ENCODE measurements at regions not wholly inside any gene's neighbourhood (a gene's known extent, or its start where the extent isn't known, plus 50 kb on each side); places are given as distances from the start of the nearest gene placed in this dataset.

- H2AFZ ChIP-seq (ENCODE audit: low read length) = no peak overlapping the region
- no peak overlapping the region for H3K4me3 ChIP-seq (ENCODE audit: low read length)
- no peak overlapping the region for H3K27ac ChIP-seq (ENCODE audit: low read length)
- no peak for DNase-seq
- H3K9me3 ChIP-seq (ENCODE audit: low read length) = no peaks in the 10 kb centered on the region
- no peaks in the 10 kb centered on the region for H3K4me1 ChIP-seq (ENCODE audit: low read length)
- no peaks in the 10 kb centered on the region for H4K20me1 ChIP-seq (ENCODE audit: insufficient read depth, low read depth, low read length)
- H3K4me2 ChIP-seq (ENCODE audit: low read depth, low read length, poor library complexity, severe bottlenecking) = no peak overlapping the region
- 0 out of 2 replicates have a peak, but pooled peaks cover 5% of the 10 kb centered on the region for H3K9me2 ChIP-seq (replicated peaks; ENCODE audit: insufficient read depth, low read length)
- H3K27me3 ChIP-seq (ENCODE audit: low read length) = no peaks in the 10 kb centered on the region
- no peak overlapping the region for H3K9ac ChIP-seq (ENCODE audit: low read length)
- no peaks in the 10 kb centered on the region for H3K36me3 ChIP-seq (ENCODE audit: insufficient read depth, low read length)
- H3K79me2 ChIP-seq (ENCODE audit: low read length) = no peaks in the 10 kb centered on the region
Measured at GRCh38 chr2:78427170-78427569, 598.3 kb upstream of the REG3G start.

- H3K27ac ChIP-seq (ENCODE audit: low read length) = no peak overlapping the region
- 0 out of 2 replicates have a peak, but pooled peaks cover 4% of the 10 kb centered on the region for H3K9me2 ChIP-seq (replicated peaks; ENCODE audit: insufficient read depth, low read length)
- H3K36me3 ChIP-seq (ENCODE audit: insufficient read depth, low read length) = no peaks in the 10 kb centered on the region
- H3K4me3 ChIP-seq (ENCODE audit: low read length) = no peak overlapping the region
- no peaks in the 10 kb centered on the region for H3K27me3 ChIP-seq (ENCODE audit: low read length)
- H4K20me1 ChIP-seq (ENCODE audit: insufficient read depth, low read depth, low read length) = no peaks in the 10 kb centered on the region
- H3K4me1 ChIP-seq (ENCODE audit: low read length) = no peaks in the 10 kb centered on the region
- H2AFZ ChIP-seq (ENCODE audit: low read length) = no peak overlapping the region
- H3K4me2 ChIP-seq (ENCODE audit: low read depth, low read length, poor library complexity, severe bottlenecking) = no peak overlapping the region
- DNase-seq = peak; percentile 42
- H3K9ac ChIP-seq (ENCODE audit: low read length) = no peak overlapping the region
- no peaks in the 10 kb centered on the region for H3K79me2 ChIP-seq (ENCODE audit: low read length)
- H3K9me3 ChIP-seq (ENCODE audit: low read length) = no peaks in the 10 kb centered on the region
Measured at GRCh38 chr2:78431241-78431640, 594.3 kb upstream of the REG3G start.

- Histone ChIP-seq H3K4me3 (ENCODE audit: low read length) (no peak overlapping the region), H3K4me1 (ENCODE audit: low read length) (no peaks in the 10 kb centered on the region), H3K4me2 (ENCODE audit: low read depth, low read length, poor library complexity, severe bottlenecking) (no peak overlapping the region), H3K27me3 (ENCODE audit: low read length) (no peaks in the 10 kb centered on the region), H3K9me2 (replicated peaks; ENCODE audit: insufficient read depth, low read length) (no peaks in the 10 kb centered on the region), H3K79me2 (ENCODE audit: low read length) (no peaks in the 10 kb centered on the region), H3K27ac (ENCODE audit: low read length) (no peak overlapping the region), H3K36me3 (ENCODE audit: insufficient read depth, low read length) (no peaks in the 10 kb centered on the region), H3K9ac (ENCODE audit: low read length) (no peak overlapping the region), H3K9me3 (ENCODE audit: low read length) (no peaks in the 10 kb centered on the region), H2AFZ (ENCODE audit: low read length) (no peak overlapping the region), H4K20me1 (ENCODE audit: insufficient read depth, low read depth, low read length) (no peaks in the 10 kb centered on the region)
- DNase-seq = no peak
Measured at GRCh38 chr2:78439122-78439521, 586.4 kb upstream of the REG3G start.

- Histone ChIP-seq H3K4me2 (ENCODE audit: low read depth, low read length, poor library complexity, severe bottlenecking) (no peak overlapping the region), H2AFZ (ENCODE audit: low read length) (no peak overlapping the region), H3K9ac (ENCODE audit: low read length) (no peak overlapping the region), H3K36me3 (ENCODE audit: insufficient read depth, low read length) (no peaks in the 10 kb centered on the region), H3K4me3 (ENCODE audit: low read length) (no peak overlapping the region), H3K4me1 (ENCODE audit: low read length) (no peaks in the 10 kb centered on the region), H3K9me2 (replicated peaks; ENCODE audit: insufficient read depth, low read length) (no peaks in the 10 kb centered on the region; the same call in 1 of the 2 replicates), H3K27ac (ENCODE audit: low read length) (no peak overlapping the region), H3K9me3 (ENCODE audit: low read length) (no peaks in the 10 kb centered on the region), H3K27me3 (ENCODE audit: low read length) (no peaks in the 10 kb centered on the region; the same call in 1 of the 2 replicates), H4K20me1 (ENCODE audit: insufficient read depth, low read depth, low read length) (no peaks in the 10 kb centered on the region), H3K79me2 (ENCODE audit: low read length) (no peaks in the 10 kb centered on the region)
- DNase-seq = no peak
Measured at GRCh38 chr2:78455586-78455985, 569.9 kb upstream of the REG3G start.

GRCh38 chr2:78457269-78457668 is 568.2 kb upstream of the REG3G start:
- H3K36me3 ChIP-seq (ENCODE audit: insufficient read depth, low read length) = no peaks in the 10 kb centered on the region
- no peak overlapping the region for H3K9ac ChIP-seq (ENCODE audit: low read length)
- DNase-seq = no peak
- H3K4me3 ChIP-seq (ENCODE audit: low read length) = no peak overlapping the region
- H3K27ac ChIP-seq (ENCODE audit: low read length) = no peak overlapping the region
- peaks cover 2% of the 10 kb centered on the region; the same call in 1 of the 2 replicates for H3K9me2 ChIP-seq (replicated peaks; ENCODE audit: insufficient read depth, low read length)
- no peak overlapping the region for H3K4me2 ChIP-seq (ENCODE audit: low read depth, low read length, poor library complexity, severe bottlenecking)
- no peaks in the 10 kb centered on the region for H3K79me2 ChIP-seq (ENCODE audit: low read length)
- H3K27me3 ChIP-seq (ENCODE audit: low read length) = no peaks in the 10 kb centered on the region; the same call in 1 of the 2 replicates
- H3K4me1 ChIP-seq (ENCODE audit: low read length) = no peaks in the 10 kb centered on the region
- H3K9me3 ChIP-seq (ENCODE audit: low read length) = no peaks in the 10 kb centered on the region
- H4K20me1 ChIP-seq (ENCODE audit: insufficient read depth, low read depth, low read length) = no peaks in the 10 kb centered on the region
- no peak overlapping the region for H2AFZ ChIP-seq (ENCODE audit: low read length)

GRCh38 chr2:78465707-78466106 is 559.8 kb upstream of the REG3G start:
- no peak for DNase-seq
- H3K27me3 ChIP-seq (ENCODE audit: low read length) = no peaks in the 10 kb centered on the region
- H2AFZ ChIP-seq (ENCODE audit: low read length) = no peak overlapping the region
- no peaks in the 10 kb centered on the region for H3K4me1 ChIP-seq (ENCODE audit: low read length)
- H3K4me2 ChIP-seq (ENCODE audit: low read depth, low read length, poor library complexity, severe bottlenecking) = no peak overlapping the region
- H4K20me1 ChIP-seq (ENCODE audit: insufficient read depth, low read depth, low read length) = no peaks in the 10 kb centered on the region
- H3K79me2 ChIP-seq (ENCODE audit: low read length) = no peaks in the 10 kb centered on the region
- no peaks in the 10 kb centered on the region for H3K36me3 ChIP-seq (ENCODE audit: insufficient read depth, low read length)
- H3K9ac ChIP-seq (ENCODE audit: low read length) = no peak overlapping the region
- no peak overlapping the region for H3K27ac ChIP-seq (ENCODE audit: low read length)
- H3K4me3 ChIP-seq (ENCODE audit: low read length) = no peak overlapping the region
- 0 out of 2 replicates have a peak, but pooled peaks cover 2% of the 10 kb centered on the region for H3K9me2 ChIP-seq (replicated peaks; ENCODE audit: insufficient read depth, low read length)
- H3K9me3 ChIP-seq (ENCODE audit: low read length) = no peaks in the 10 kb centered on the region

GRCh38 chr2:78476619-78477229 is 548.8 kb upstream of the REG3G start:
- H4K20me1 ChIP-seq (ENCODE audit: insufficient read depth, low read depth, low read length) = no peaks in the 10 kb centered on the region
- H3K36me3 ChIP-seq (ENCODE audit: insufficient read depth, low read length) = no peaks in the 10 kb centered on the region
- no peak overlapping the region for H2AFZ ChIP-seq (ENCODE audit: low read length)
- H3K9ac ChIP-seq (ENCODE audit: low read length) = no peak overlapping the region
- H3K4me1 ChIP-seq (ENCODE audit: low read length) = no peaks in the 10 kb centered on the region
- H3K4me3 ChIP-seq (ENCODE audit: low read length) = no peak overlapping the region
- no peaks in the 10 kb centered on the region for H3K79me2 ChIP-seq (ENCODE audit: low read length)
- H3K9me3 ChIP-seq (ENCODE audit: low read length) = no peaks in the 10 kb centered on the region; the same call in 1 of the 2 replicates
- no peaks in the 10 kb centered on the region for H3K27me3 ChIP-seq (ENCODE audit: low read length)
- H3K27ac ChIP-seq (ENCODE audit: low read length) = no peak overlapping the region
- DNase-seq = no peak
- H3K4me2 ChIP-seq (ENCODE audit: low read depth, low read length, poor library complexity, severe bottlenecking) = no peak overlapping the region
- no peaks in the 10 kb centered on the region for H3K9me2 ChIP-seq (replicated peaks; ENCODE audit: insufficient read depth, low read length)

GRCh38 chr2:78486565-78486964 is 538.9 kb upstream of the REG3G start:
- H4K20me1 ChIP-seq (ENCODE audit: insufficient read depth, low read depth, low read length) = no peaks in the 10 kb centered on the region
- no peak overlapping the region for H3K27ac ChIP-seq (ENCODE audit: low read length)
- H3K36me3 ChIP-seq (ENCODE audit: insufficient read depth, low read length) = no peaks in the 10 kb centered on the region
- H3K79me2 ChIP-seq (ENCODE audit: low read length) = no peaks in the 10 kb centered on the region
- no peaks in the 10 kb centered on the region for H3K9me2 ChIP-seq (replicated peaks; ENCODE audit: insufficient read depth, low read length)
- no peak overlapping the region for H3K9ac ChIP-seq (ENCODE audit: low read length)
- peak overlapping the region; percentile 11; the same call in 1 of the 2 replicates for H3K4me3 ChIP-seq (ENCODE audit: low read length)
- no peaks in the 10 kb centered on the region for H3K4me1 ChIP-seq (ENCODE audit: low read length)
- no peak overlapping the region; the same call in 1 of the 2 replicates for H2AFZ ChIP-seq (ENCODE audit: low read length)
- no peak for DNase-seq
- no peaks in the 10 kb centered on the region for H3K27me3 ChIP-seq (ENCODE audit: low read length)
- H3K9me3 ChIP-seq (ENCODE audit: low read length) = no peaks in the 10 kb centered on the region; the same call in 1 of the 2 replicates
- H3K4me2 ChIP-seq (ENCODE audit: low read depth, low read length, poor library complexity, severe bottlenecking) = peak overlapping the region; percentile 28
